Esophagus muscularis mucosa (tissue), 4 donors: ENCODE measurements at regions not wholly inside any gene's neighbourhood (a gene's known extent, or its start where the extent isn't known, plus 50 kb on each side); places are given as distances from the start of the nearest gene placed in this dataset.
A peak's percentile ranks its signal among the peaks of the same experiment; 100 is the strongest.

Experiments
- DNase-seq: peaks from one replicate; pipeline ENCODE4 v3.0.0-alpha.2; 2017; ENCODE audit errors: extremely low spot score
- H3K27ac ChIP-seq, 4 donors: fragments of 200-600 bp; sonication (generic); replicated peaks in 1 of 4; 1 replicate in 3 of 4; 2 replicates in 1 of 4; pipeline ENCODE4 v1.5.1; 2016 to 2019; ENCODE audit warnings: mild to moderate bottlenecking in 1 of 4
- H3K27me3 ChIP-seq, 4 donors: fragments of 200-600 bp; sonication (generic); one replicate each; pipeline versions ENCODE4 v1.5.1 to v1.6.0; 2016 to 2019
- H3K36me3 ChIP-seq, 4 donors: fragments of 200-600 bp; sonication (generic); one replicate each; pipeline ENCODE4 v1.5.1; 2016 to 2019
- H3K4me1 ChIP-seq, 4 donors: fragments of 200-600 bp; sonication (generic); one replicate each; pipeline ENCODE4 v1.5.1; 2016 to 2019
- H3K4me3 ChIP-seq, 4 donors: fragments of 200-600 bp; sonication (generic); 1 replicate in 2 of 4; 2 replicates in 2 of 4; pipeline ENCODE4 v1.5.1; 2016 to 2019; ENCODE audit warnings: mild to moderate bottlenecking in 4 of 4, moderate library complexity in 1 of 4
- H3K9me3 ChIP-seq, 4 donors: fragments of 200-600 bp; sonication (generic); 1 replicate in 3 of 4; 2 replicates in 1 of 4; pipeline ENCODE4 v1.5.1; 2016 to 2019
- CTCF ChIP-seq, 3 experiments: fragments of 200-600 bp in 2 of 3; fragments of 450-650 bp in 1 of 3; sonication (generic) in 2 of 3; IDR thresholded peaks; one replicate each; pipeline ENCODE4 v1.5.1; 2017 to 2019; ENCODE audit warnings: antibody characterized with exemption in 3 of 3, mild to moderate bottlenecking in 2 of 3, moderate library complexity in 1 of 3
- EP300 ChIP-seq: sonication (generic); formaldehyde crosslinking; IDR thresholded peaks from one replicate; pipeline ENCODE4 v1.6.1; 2017; ENCODE audit warnings: antibody characterized with exemption
- POLR2A ChIP-seq: fragments of 450-650 bp; IDR thresholded peaks from one replicate; pipeline ENCODE4 v1.6.1; 2017; ENCODE audit warnings: antibody characterized with exemption, moderate library complexity, mild to moderate bottlenecking, low read depth
- POLR2AphosphoS5 ChIP-seq, 2 donors: sonication (generic); formaldehyde crosslinking; IDR thresholded peaks; one replicate each; pipeline ENCODE4 v1.6.1; 2017; ENCODE audit warnings: antibody characterized with exemption in 2 of 2
- WGBS: methylation state at CpG from one replicate; pipeline ENCODE4 v1.1.5; 2018; 5-methylcytosine and 5-hydroxymethylcytosine counted together
- intact Hi-C: fragments of 100-400 bp; cut with DNase I; formaldehyde crosslinking; loops from one replicate; pipeline ENCODE4 v1.15.1; 2023

GRCh38 chr3:99551520-99551919 lies 86.9 kb upstream of the COL8A1 start:
- TF ChIP-seq EP300 (no peak), CTCF (IDR thresholded peaks at IDR 0.05) (no peak), POLR2AphosphoS5 (IDR thresholded peaks at IDR 0.05) (no peak), POLR2A (no peak)
- Histone ChIP-seq H3K4me1 (peaks cover 0 to 21% (median 14%) of the 10 kb centered on the region in 4 donors), H3K36me3 (no peaks in the 10 kb centered on the region), H3K9me3 (peaks cover 0 to 5% (median 3%) of the 10 kb centered on the region in 4 donors), H3K27me3 (no peaks in the 10 kb centered on the region), H3K27ac (no peak overlapping the region), H3K4me3 (no peak overlapping the region)
- WGBS: 80% methylated on average over 1 of the region's 1 CpG
- intact Hi-C loops: no loop called here
- DNase-seq: no peak

- Histone ChIP-seq H3K4me3 (no peak overlapping the region), H3K27ac (peak overlapping the region; percentile 5 to 42 (median 24)), H3K27me3 (no peaks in the 10 kb centered on the region), H3K9me3 (no peaks in the 10 kb centered on the region), H3K4me1 (peaks cover 6 to 30% (median 14%) of the 10 kb centered on the region in 4 donors), H3K36me3 (no peaks in the 10 kb centered on the region)
- intact Hi-C loops: no loop called here
- no peak for TF ChIP-seq EP300
- TF ChIP-seq POLR2AphosphoS5 (IDR thresholded peaks at IDR 0.05): no peak
- TF ChIP-seq CTCF (IDR thresholded peaks at IDR 0.05): no peak
- no peak for TF ChIP-seq POLR2A
- DNase-seq: no peak
- 36% methylated on average over 2 of the region's 2 CpGs for WGBS
Measured at GRCh38 chr3:99549957-99550603, 88.3 kb upstream of the COL8A1 start.

- DNase-seq: no peak
- 28% methylated on average over 4 of the region's 4 CpGs for WGBS
- Histone ChIP-seq H3K27ac (peak overlapping the region in 1 of 4 donors; percentile 38), H3K4me1 (peaks cover 10 to 30% (median 15%) of the 10 kb centered on the region in 4 donors), H3K4me3 (no peak overlapping the region), H3K9me3 (no peaks in the 10 kb centered on the region), H3K27me3 (no peaks in the 10 kb centered on the region), H3K36me3 (no peaks in the 10 kb centered on the region)
- intact Hi-C loops: no loop called here
- no peak for TF ChIP-seq POLR2AphosphoS5 (IDR thresholded peaks at IDR 0.05)
- no peak for TF ChIP-seq EP300
- no peak for TF ChIP-seq CTCF (IDR thresholded peaks at IDR 0.05)
- no peak for TF ChIP-seq POLR2A
Measured at GRCh38 chr3:99549220-99549619, 89.2 kb upstream of the COL8A1 start.

- Histone ChIP-seq H3K9me3 (no peaks in the 10 kb centered on the region), H3K4me3 (no peak overlapping the region), H3K4me1 (peaks cover 10 to 30% (median 18%) of the 10 kb centered on the region in 4 donors), H3K36me3 (no peaks in the 10 kb centered on the region), H3K27ac (no peak overlapping the region), H3K27me3 (no peaks in the 10 kb centered on the region)
- TF ChIP-seq EP300: no peak
- no peak for TF ChIP-seq POLR2A
- no peak for TF ChIP-seq CTCF (IDR thresholded peaks at IDR 0.05)
- no peak for TF ChIP-seq POLR2AphosphoS5 (IDR thresholded peaks at IDR 0.05)
- 69% methylated on average over 1 of the region's 1 CpG for WGBS
- intact Hi-C loops: no loop called here
- no peak for DNase-seq
Measured at GRCh38 chr3:99548674-99549073, 89.7 kb upstream of the COL8A1 start.
